ENCODE measurements at regions not wholly inside any gene's neighbourhood (a gene's known extent, or its start where the extent isn't known, plus 50 kb on each side); places are given as distances from the start of the nearest gene placed in this dataset.

DNA sequence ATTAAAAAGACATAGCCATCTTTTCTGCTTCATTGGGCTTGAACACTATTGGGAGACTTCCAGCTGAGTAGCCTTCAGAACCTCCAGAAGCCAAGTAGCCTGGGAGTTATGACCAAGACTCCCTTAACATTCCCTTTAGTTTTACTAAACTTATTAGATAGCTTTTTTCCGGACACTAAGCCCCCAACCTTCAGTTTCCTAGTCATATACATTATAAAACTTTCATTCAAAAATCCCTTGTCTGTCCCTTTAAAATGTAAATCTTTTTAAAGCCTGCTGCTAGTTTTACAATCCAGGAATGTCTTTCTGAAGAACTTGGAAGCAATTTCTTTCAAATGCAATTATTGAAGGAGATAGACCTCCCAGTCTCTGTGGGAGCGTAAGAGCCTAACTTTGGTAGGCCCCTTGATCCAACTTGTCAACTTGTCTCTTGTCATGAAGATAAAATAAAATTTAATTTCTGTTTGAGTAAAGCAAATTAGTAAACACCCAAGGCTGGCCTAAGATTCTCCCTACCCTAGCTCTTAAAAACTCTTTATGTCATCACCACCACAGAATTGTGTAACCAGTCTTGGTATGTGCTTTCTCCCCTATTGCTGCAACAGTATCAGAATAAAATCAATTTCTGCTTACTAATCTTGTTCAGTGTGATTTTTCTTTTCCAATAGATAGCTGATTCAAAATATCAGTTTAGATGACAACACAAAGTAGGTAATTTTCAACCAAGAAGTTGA lies 796.2 kb downstream of the PLA2G4A start:
- DNase-seq (ENCODE audit: low read depth in 2 of 3, low spot score in 1 of 3), result no peak

DNA sequence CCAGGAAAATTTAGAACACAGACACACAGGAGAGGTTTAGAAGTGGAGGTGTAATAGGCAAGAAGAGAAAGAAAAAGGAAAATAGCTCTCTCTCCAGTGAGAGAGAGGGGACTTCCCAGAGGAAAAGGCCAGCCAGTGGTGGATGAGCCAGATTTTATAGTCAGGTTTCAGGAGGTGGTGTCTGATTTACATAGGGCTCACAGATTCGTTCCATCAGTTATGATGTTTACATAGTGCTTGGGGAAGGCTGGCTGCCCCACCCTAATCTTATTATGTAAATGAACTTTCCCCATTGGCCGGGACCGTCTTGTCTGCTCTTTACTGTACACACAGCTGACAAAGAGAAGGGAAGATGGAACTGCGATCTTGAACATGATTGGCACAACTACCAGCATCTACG lies 797.3 kb downstream of the PLA2G4A start:
- DNase-seq (ENCODE audit: low read depth in 2 of 3, low spot score in 1 of 3), result no peak

GRCh38 chr1:187627516-187627915 lies 798.8 kb downstream of the PLA2G4A start:
- no peak for DNase-seq (ENCODE audit: low read depth in 2 of 3, low spot score in 1 of 3)

- no peak for DNase-seq (ENCODE audit: low read depth in 2 of 3, low spot score in 1 of 3)
Measured at GRCh38 chr1:187629075-187629474, 800.3 kb downstream of the PLA2G4A start.

DNA sequence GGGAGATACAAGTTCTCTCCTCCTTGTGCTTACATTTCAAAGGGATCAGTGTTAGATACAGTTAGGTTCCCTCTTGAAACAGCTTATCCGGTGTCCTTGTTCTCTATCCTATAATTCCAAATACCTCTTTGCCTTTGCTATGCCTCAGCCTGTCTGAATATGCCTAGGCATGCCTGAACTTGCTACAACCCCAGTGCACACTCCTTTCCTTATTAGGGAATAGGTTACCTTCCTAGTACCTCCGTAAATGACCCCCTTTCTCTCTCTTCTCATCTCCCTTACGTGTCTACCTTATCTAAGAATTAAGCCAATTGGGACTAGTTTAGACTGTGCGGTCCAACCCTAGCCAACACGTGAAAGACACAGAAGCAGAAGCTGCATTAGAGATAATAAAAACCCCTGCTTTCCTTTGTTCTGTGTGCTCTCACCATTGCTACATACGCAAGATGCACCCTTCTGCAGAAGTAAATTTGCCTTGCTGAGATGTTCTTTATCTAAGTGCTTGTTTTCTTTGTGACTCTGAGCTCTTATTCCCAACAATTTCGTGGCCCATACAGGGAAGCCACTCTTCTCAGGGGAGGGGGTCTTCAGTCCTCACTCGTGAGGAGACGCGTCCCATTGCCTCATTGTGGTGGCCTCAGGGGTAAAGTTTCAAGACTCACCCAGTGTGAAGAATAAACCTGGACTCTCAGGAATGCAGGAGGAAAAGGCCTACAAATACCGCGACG lies 802.1 kb downstream of the PLA2G4A start:
- DNase-seq (ENCODE audit: low read depth in 2 of 3, low spot score in 1 of 3), result no peak

DNA sequence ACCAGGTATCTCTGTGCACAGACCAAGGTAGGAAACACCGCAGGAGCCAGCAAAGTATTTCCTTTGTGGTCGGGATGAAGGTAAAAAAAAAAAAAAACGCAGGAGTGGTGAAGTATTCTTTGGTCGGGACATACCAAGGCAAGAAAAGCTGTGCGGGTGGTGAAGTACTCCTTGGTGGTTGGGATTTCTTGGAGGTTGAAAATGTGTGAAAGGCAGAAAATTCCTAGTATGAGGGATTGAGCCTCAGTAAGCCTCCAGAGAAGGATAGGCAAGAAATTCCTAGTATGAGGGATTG lies 802.6 kb downstream of the PLA2G4A start:
- DNase-seq (ENCODE audit: low read depth in 2 of 3, low spot score in 1 of 3), result no peak

GRCh38 chr1:187631984-187632383 lies 803.2 kb downstream of the PLA2G4A start:
- DNase-seq (ENCODE audit: low read depth in 2 of 3, low spot score in 1 of 3), result no peak

DNA sequence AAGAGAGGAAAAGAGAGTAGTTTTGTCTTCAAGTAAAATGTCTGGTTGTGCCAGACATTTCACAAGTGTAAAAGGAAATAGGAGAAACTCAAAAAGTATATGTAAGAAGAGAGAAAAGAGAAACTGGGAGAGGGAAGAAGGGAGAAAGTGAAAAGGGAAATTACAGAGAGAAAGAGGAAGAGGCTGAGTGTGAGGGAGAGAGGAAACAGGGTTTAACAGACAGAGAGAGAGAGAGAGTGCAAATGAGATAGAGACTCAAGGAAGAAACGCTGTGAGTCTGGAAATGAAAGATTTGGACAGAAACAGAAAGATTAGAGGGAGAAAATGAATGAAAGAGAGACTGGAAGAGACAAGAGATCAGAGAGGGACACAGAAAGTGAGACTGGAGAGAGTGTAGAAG lies 806.2 kb downstream of the PLA2G4A start:
- no peak for DNase-seq (ENCODE audit: low read depth in 2 of 3, low spot score in 1 of 3)

GRCh38 chr1:187638733-187639434 lies 810.1 kb downstream of the PLA2G4A start:
- DNase-seq (ENCODE audit: low read depth in 2 of 3, low spot score in 1 of 3), result no peak

DNA sequence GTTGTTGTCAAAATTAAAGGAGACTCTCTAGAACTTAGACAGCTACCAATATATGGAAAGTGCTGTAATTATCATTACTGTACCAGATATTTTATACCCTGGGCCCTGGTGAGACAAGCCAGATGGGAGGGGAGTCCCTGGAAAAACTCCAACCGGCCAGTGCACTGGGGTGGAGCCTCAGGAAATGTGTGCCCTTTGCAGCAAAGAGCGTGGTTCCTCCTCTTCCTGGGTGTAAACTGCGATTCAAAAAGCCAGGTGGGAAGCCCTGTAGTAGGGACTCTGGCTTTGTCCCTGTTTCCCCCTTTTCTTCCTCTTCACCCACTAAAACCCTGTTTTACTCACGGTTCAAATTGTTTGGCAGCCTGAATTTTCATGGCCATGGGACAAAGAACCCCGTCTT lies 812.3 kb downstream of the PLA2G4A start:
- DNase-seq (ENCODE audit: low read depth in 2 of 3, low spot score in 1 of 3), result no peak

GRCh38 chr1:187641463-187641862 lies 812.7 kb downstream of the PLA2G4A start:
- DNase-seq (ENCODE audit: low read depth in 2 of 3, low spot score in 1 of 3), result no peak

DNA sequence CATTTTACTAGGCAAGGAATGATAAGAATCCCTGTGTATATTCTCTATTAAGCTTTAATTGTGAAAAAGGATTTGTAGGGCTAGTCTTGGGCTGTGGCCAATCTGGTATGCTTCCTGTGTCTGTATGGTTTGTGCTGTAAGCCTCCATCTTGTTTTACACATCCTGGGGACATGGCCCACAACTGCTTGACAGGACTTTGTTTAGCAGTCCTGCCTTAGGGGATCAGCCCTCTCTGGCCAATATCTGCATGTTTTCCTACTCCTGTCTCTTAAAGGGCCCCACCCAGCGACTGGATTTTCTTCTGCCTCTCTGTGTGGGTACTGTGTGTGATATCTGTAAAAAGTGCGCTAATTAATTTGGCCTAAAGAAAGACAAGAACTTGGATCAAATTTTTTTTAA lies 813.2 kb downstream of the PLA2G4A start:
- DNase-seq (ENCODE audit: low read depth in 2 of 3, low spot score in 1 of 3), result no peak

DNA sequence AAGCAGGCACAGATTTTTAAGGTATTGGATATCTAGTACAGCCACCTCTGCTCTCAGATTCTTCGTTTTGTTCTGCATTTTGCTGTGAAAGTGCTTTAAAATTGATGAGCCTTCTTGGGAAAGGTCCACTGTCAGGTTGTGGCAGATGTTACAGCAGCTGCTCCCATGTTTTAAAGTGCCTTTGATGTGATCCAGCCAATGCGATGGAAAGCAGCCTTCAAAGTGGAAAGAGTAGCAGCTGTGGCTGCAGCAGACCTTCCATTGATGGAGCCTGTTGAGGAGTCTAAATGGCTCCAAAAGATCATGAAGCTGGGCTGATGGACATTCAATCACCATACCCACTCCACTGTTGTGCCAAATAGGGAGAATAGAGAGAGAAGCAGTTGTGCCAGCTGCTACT lies 816.9 kb downstream of the PLA2G4A start:
- no peak for DNase-seq (ENCODE audit: low read depth in 2 of 3, low spot score in 1 of 3)

DNA sequence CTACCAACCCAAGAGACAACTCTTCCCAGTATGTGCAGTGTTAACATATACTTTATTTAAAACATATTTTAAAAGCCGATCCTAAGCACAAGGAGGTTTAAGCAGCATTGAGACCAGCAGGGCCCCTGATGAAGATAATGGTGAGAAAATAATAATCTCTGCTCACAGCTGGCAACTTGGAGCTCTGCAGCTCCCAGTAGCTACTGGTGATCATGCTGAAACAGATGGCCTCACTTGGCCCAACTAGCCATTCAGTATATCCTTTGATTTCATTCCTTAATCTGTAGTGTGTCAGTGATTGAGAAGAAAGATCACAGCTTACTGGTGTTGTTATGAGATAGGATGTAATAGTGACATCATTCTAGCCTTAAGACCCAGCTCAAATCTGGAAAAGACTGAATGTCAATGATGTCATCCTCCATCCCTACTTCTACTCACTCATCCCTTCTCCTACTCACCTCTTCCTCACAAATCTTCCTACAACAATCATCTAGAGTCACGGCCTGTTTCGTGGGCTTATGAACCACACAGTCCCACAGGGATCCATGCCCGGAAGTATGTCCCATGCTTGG lies 817.9 kb downstream of the PLA2G4A start:
- no peak for DNase-seq (ENCODE audit: low read depth in 2 of 3, low spot score in 1 of 3)

- DNase-seq (ENCODE audit: low read depth in 2 of 3, low spot score in 1 of 3), result no peak
Measured at GRCh38 chr1:187648091-187648490, 819.3 kb downstream of the PLA2G4A start.

DNA sequence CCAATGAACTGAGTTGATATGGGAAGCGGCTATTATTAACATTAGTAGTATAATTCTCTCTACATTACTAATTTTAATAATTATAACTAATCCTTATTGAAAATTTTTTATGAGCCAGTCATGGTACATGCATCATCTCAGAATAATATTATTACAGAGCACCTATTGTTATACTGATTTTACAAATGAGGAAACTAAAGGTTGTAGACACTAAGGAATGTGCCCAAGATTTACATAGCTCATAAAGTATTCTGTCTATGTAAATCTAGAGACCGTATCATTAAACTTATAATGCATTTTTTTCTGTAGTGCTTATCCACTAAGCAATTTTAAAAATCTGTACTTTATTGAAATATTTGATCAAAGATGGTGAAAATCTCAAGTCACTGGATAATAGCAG lies 825.9 kb downstream of the PLA2G4A start:
- DNase-seq (ENCODE audit: low read depth in 2 of 3, low spot score in 1 of 3), result no peak

DNA sequence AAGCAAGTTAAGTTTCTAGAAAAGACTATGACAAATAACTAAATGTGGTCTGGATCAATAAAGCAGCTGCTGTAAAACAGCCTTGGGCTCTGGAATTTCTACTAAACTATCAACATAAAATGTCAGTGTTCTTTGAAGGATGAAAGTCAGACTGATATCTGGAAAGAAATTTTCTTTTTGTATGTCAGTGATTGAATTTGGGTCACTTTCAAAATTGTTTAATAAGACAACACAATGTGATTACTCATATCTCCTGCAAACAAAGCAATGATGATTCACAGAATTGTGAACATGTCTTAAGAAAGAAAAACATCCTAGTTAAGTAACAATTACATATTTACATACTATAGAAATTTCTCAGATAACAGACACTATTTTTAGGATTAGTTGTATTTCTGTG lies 826.4 kb downstream of the PLA2G4A start:
- DNase-seq (ENCODE audit: low read depth in 2 of 3, low spot score in 1 of 3), result no peak

- DNase-seq (ENCODE audit: low read depth in 2 of 3, low spot score in 1 of 3), result no peak
Measured at GRCh38 chr1:187665483-187665882, 836.7 kb downstream of the PLA2G4A start.

- no peak for DNase-seq (ENCODE audit: low read depth in 2 of 3, low spot score in 1 of 3)
Measured at GRCh38 chr1:187680823-187681222, 852.1 kb downstream of the PLA2G4A start.

DNA sequence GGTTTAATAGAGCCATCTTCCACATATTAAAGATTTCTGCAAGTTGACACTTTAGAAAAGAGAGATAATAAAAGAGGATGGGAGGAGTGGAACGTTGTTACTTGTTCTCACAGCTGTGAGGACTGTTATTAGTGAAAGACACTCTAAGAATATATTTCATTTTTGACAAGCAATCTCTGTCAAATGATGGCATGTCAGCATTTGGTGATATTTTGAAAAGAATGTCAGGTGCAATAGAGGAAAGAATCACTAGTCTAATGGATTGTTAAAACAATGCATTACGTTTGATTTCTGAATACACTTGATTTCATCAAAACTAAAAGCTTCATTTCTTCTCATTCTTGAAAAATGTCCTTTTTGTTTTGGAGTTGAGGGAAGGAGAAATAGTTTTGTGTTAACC lies 853.4 kb downstream of the PLA2G4A start:
- DNase-seq (ENCODE audit: low read depth in 2 of 3, low spot score in 1 of 3), result no peak

- no peak for DNase-seq (ENCODE audit: low read depth in 2 of 3, low spot score in 1 of 3)
Measured at GRCh38 chr1:187685333-187685732, 856.6 kb downstream of the PLA2G4A start.

DNA sequence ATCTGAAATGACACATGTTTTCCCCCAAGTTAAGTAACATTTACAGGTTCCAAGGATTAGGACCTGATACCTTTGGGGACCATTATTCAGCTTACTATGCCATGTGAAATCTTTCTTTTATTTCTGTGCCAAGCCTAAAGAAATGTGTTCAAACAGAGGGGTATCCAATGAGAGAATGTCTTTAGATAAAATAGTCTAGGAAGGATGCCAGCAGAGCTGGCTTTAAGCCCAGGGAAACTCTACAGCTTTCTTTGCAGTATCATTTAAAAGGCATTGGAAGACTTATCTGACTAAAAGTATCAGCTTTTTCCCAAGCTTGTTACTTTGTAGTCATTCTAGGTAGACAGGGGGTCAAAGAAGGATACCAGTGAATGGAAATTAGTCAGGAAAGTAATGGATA lies 860.4 kb downstream of the PLA2G4A start:
- DNase-seq (ENCODE audit: low read depth in 2 of 3, low spot score in 1 of 3), result no peak

Data from stimulated activated CD4-positive, alpha-beta T cell treated with anti-CD3 and anti-CD28 coated beads, Interleukin-12 subunit alpha, Interleukin-12 subunit beta, amount 100 ng/mL, for 48 hours (primary cell).